H1 (cell line): ENCODE measurements at regions not wholly inside any gene's neighbourhood (a gene's known extent, or its start where the extent isn't known, plus 50 kb on each side); places are given as distances from the start of the nearest gene placed in this dataset.

Source experiments
- RAD21 ChIP-seq, 2 experiments: IDR thresholded peaks in 1 of 2; conservative IDR thresholded peaks in 1 of 2; 2 replicates each; pipeline ENCODE4 v1.6.1; 2011; ENCODE audit warnings: low read depth in 2 of 2, low read length in 2 of 2, improper control_type of control experiment in 1 of 2, inconsistent platforms in 1 of 2, mild to moderate bottlenecking in 1 of 2, moderate library complexity in 1 of 2

DNA sequence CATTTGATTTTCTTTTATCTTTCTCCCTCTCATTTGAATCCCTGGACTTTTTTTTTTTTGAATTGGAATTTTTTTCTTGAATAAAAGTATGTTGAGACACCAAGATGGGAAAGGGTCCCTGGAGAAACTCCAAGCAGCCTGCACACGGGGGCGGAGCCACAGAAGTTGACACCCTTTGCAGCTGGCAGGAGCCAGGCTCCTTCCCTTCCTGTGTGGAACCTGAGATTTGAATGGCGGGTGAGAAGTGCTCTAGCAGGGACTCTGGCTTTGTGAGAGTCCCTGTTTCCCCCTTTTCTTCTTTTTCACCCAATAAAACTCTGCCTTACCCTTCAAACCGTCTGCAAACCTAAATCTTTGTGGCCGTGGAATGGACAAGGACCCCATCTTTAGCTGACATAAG is 1381.0 kb upstream of the MIR17HG start (continued):
- TF ChIP-seq RAD21 (IDR thresholded peaks at IDR 0.05 in 1 of 2, conservative IDR thresholded peaks at IDR 0.05 in 1 of 2; ENCODE audit: low read depth in 2 of 2, low read length in 2 of 2), result no peak
